ENCODE measurements at regions not wholly inside any gene's neighbourhood (a gene's known extent, or its start where the extent isn't known, plus 50 kb on each side); places are given as distances from the start of the nearest gene placed in this dataset.
"Not testable (repeated sequence)": the region's sequence is repeated elsewhere in the genome, so short reads cannot be mapped to it uniquely, and the experiment has no call there.

DNA sequence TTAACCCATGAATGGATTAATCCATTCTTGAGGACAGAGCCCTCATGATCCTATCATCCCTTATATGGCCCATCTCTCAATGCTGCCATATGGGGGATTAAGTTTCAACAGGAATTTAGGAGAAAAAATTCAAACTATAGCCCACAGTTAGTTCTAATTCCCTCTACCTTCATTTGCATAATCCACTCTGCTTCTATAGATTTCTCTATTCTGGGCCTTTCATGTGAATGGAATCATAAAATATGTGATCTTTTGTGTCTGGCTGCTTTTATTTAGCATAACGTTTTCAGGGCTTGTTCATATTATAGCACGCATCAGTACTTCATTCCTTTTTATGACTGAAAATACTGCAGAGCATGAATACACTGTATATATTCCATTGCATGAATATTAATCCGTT, 55.4 kb downstream of the CTSL start:
- DNase-seq: no peak

- no peak for DNase-seq
These were observed 57.3 kb downstream of the CTSL start for GRCh38 chr9:87783180-87783579.

DNA sequence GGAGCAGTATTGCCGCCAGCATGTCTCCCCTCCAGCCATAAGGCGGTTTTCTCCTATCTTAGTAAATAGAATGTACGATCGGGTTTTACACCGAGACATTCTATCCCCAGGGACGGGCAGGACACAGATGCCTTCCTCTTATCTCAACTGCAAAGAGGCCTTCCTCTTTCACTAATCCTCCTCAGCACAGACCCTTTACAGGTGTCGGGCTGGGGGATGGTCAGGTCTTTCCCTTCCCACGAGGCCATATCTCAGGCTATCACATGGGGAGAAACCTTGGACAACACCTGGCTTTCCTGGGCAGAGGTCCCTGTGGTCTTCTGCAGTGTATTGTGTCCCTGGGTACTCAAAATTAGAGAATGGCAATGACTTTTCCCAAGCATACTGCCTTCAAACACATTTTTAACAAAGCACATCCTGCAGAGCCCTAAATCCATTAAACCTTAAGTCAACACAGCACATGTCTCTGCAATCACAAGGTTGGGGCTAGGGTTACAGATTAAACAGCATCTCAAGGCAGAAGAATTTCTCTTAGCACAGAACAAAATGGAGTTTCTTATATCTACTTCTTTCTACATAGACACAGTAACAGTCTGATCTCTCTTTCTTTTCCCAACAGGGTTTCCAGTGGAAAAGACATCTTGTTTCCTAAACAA, 59.5 kb downstream of the CTSL start:
- not testable (repeated sequence) for DNase-seq

DNA sequence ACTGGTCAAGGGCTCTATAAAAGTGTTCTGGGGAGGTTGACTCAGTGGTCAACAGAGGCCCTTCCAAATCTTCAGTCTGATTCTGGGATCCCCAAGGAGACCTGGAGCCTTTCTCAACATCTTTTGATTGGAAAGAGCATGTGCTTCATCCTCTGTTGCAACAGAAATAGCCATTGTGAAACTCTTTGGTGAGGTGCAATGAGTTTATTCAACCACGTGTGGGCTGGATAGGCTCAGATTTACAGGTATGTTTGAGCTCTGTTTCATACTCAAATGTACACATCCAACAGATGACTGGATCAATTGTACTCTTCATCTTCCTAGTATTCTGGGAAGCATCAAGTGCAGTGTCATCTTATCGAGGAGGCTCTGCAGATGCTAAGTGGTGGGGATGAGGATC, 60.5 kb downstream of the CTSL start:
- no peak for DNase-seq

DNA sequence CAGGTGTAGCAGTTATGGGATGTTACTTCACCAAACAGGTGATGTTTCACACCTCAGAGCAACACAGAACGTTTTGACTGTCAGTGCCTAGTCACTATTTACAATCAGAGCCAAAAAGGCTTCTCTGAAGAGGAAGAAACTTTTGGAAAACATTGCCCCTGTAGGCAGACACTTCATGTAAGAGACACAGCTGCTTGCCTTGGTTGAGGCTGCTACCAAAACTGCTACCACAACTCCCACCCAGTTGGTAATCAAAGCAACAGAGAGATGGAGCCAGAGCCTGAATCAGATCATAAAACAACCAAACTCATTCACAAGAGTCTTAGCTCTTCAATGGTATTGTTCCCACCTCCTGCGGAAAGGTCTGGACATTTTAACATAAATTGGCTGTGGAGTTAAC, 61.0 kb downstream of the CTSL start:
- no peak for DNase-seq

GRCh38 chr9:87787735-87788134, 61.8 kb downstream of the CTSL start:
- DNase-seq: no peak

GRCh38 chr9:87792831-87793288, 66.9 kb downstream of the CTSL start:
- DNase-seq: no peak

- DNase-seq: no peak
These were observed 67.4 kb downstream of the CTSL start for GRCh38 chr9:87793292-87793691.

DNA sequence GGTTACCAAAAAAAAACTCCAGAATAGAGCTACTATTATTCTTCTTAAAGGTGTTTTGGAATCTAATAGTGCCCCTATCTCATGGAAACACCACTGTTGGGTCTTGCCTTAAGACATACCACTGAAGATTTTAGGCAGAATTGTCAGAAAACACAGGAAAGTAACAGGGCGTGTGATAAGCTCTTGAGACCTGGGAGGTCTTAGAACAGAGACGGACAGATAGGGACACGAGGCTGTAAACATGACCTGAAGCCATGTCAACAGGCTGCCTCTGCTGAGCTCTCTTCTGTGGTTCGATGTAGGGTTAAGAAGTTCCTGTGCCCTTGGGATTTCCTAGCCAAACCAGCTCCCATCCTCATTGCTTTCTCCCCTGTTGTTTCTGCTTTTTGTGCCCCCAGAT, 69.3 kb downstream of the CTSL start:
- no peak for DNase-seq

- no peak for DNase-seq
These were observed 70.3 kb downstream of the CTSL start for GRCh38 chr9:87796196-87796595.

GRCh38 chr9:87798261-87798833, 72.4 kb downstream of the CTSL start:
- no peak for DNase-seq

DNA sequence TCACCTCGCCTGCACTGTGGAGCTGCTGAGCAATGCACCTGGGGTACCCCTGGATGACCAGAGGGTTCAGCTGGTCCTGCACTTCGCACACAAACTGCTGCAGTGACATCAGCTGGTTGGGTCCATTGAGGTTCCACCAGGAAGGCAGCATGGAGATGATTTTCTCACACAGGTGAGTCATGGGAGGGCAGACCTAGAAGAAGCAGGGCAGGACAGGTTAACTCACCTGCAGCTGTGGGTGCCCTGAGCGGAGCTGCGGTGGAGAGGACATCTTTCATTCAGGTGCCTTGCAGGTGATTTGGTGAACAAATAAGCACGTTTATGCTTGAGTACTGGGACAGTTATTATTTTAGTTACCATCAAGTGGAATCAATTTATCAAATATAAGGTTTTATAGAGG, 73.6 kb downstream of the CTSL start:
- no peak for DNase-seq

DNA sequence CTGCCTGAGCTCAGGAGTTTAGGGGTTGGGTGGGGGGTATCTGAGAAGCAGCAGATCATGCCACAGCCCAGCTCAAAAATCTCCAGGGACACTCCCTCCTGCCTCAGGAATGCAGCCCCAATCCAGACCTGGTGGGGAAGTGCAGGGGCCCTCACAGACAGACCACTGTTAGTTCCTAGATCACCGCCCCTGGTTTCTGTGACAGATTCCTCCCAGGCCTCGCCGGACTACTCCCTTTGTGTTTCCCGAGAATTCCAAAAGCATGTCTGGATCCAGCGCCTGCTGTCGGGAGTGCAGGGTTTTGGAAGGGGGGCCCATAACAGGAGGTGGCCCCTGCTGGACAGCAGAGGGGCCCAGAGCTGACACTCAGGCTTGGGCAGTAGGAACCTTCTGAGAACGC, 74.5 kb downstream of the CTSL start:
- DNase-seq: no peak

GRCh38 chr9:87801013-87801412, 75.1 kb downstream of the CTSL start:
- DNase-seq: no peak

GRCh38 chr9:87803166-87803565, 77.2 kb downstream of the CTSL start:
- no peak for DNase-seq

DNA sequence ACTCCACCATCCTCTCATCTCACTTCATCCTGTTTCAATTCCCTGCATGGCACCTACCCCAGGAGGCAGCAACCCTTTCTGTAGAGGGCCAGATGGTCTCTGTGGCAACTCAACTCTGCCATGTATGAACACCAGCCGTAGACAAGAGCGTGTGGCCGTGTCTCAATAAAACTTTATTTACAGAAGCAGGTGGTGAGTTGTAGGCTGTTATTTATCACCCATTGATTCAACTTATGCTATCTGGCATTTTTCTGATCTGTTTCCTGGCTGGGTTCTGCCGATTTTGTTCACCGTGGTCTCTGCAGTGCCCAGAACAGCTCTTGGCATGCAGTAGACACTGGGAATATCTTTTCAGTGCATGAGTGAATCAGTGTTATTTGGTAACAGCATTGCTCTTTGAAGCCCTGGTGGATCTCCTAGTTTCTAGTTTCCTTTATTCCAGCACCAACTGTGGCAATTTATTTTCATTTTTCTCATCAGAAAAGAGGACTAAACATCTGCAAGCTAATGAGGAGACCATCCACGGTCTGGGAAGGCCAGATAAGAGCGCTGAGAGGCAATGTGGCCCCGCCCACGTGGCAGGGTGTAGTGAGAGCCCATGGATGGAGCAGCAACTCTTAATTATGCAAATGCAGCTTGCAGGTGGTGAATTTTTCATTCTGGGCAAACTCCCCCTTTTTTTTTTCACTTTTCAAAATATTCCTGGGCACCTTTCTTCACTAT, 77.9 kb downstream of the CTSL start:
- no peak for DNase-seq

GRCh38 chr9:87805259-87805658, 77.4 kb upstream of the SPATA31E1 start:
- no peak for DNase-seq

GRCh38 chr9:87810008-87810407, 72.7 kb upstream of the SPATA31E1 start:
- DNase-seq: no peak

DNA sequence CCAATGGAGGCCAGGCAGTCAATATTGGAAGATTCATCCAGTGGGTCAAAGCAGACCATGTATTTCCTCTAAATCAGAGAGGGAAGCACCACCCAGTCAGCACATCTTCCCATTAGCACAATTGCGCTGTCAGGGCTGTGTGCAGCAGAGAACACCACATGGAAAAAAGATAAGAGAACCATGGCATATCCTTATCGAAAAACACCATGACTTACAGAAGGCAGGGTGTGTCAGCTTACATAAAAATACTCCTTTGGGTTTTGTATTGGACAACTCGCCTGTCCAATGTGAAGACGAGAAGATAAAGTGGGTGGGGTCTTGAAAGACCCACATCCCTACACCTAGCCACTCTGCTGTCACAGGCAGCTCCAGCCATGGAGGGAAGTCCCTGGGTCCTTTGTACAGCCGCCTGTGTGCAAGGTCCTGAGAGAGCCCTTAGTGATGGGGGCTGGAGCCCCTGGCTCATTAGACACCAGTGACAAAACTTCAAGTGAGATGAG, 71.9 kb upstream of the SPATA31E1 start:
- no peak for DNase-seq

DNA sequence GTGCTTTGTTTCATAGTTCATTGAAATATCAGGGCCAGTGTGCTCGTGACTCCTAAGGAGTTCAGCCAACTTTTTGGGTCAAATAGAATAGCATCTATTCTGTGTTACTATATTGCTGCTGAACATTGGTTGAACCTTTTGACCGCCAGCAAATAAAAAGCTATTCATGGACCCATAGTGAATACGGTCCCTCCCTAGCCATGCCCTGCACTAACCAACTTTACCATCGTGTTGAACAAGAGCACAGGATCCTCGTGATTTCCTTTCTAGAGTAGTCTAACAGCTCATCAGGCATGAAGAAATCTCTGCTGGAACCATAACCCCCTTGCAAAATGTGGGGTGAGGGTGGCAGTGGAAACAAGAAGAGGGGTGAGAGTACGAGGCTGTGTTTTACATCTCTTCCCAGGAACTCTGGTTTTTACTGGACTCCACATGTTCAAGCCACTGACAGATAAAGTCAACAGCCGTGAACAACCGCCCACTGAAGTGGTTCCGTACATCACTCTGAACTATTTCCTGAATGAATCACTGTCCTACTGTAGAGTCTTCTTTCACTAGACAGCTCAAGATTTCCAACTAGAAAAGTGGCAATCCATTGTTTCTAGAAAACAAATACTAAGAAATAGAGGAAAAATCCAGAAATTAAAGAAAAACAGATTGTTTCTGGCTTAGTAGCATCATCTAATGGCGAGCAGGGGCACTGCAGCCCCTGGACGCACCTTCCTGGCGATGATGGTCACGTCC, 70.1 kb upstream of the SPATA31E1 start:
- DNase-seq: no peak

DNA sequence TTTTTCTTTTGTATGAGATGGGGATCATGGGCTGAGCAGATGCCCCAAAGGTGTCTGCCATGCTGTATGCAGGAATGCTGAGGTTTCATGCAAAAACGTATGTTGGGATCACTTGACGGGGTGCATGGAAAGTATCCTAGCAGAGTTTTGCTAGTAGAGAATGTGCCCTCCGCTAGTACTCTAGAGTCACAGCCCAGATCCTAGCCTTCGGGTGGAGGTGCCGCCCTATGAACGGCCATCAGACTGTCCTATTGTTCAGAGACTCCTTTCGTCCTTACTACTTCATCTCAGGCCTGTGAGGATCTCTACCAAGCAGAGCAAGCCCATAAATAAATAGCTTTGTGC, 69.6 kb upstream of the SPATA31E1 start:
- DNase-seq: no peak

- DNase-seq: peak; percentile 21
These were observed 66.6 kb upstream of the SPATA31E1 start for GRCh38 chr9:87816036-87816435.

GRCh38 chr9:87818308-87818707, 64.4 kb upstream of the SPATA31E1 start:
- peak; percentile 3 for DNase-seq
